Nephron (organoid): ENCODE measurements at regions not wholly inside any gene's neighbourhood (a gene's known extent, or its start where the extent isn't known, plus 50 kb on each side); places are given as distances from the start of the nearest gene placed in this dataset.

Experiments
- H3K27ac Mint-ChIP-seq, 3 experiments: 2 replicates each; pipeline ENCODE4 v1.8.0; 2020; ENCODE audit warnings: mixed read lengths in 3 of 3, mild to moderate bottlenecking in 2 of 3, moderate library complexity in 1 of 3
- H3K27me3 Mint-ChIP-seq: 2 replicates; pipeline ENCODE4 v1.8.0; 2021; ENCODE audit warnings: low read depth, mild to moderate bottlenecking, moderate library complexity, mixed read lengths
- H3K36me3 Mint-ChIP-seq: 2 replicates; pipeline ENCODE4 v1.8.0; 2020; ENCODE audit warnings: low read depth, mixed read lengths
- H3K4me1 Mint-ChIP-seq: 2 replicates; pipeline ENCODE4 v1.8.0; 2020; ENCODE audit warnings: mixed read lengths
- H3K4me3 Mint-ChIP-seq, 3 experiments: 2 replicates each; pipeline ENCODE4 v1.8.0; 2020; ENCODE audit warnings: mild to moderate bottlenecking in 3 of 3, mixed read lengths in 3 of 3, moderate library complexity in 2 of 3
- H3K9me3 Mint-ChIP-seq: 2 replicates; pipeline ENCODE4 v1.8.0; 2020; ENCODE audit warnings: mixed read lengths
- CTCF ChIP-seq, 3 experiments: fragments of 200-600 bp; sonication (generic); IDR thresholded peaks; one replicate each; pipeline ENCODE4 v1.5.0; 2021; ENCODE audit warnings: antibody characterized with exemption in 3 of 3; ENCODE audit not compliant: unreplicated experiment in 3 of 3

GRCh38 chr5:175230299-175230698 is 213.7 kb downstream of the DRD1 start:
- no peaks in the 10 kb centered on the region for H3K9me3 Mint-ChIP-seq
- no peak for TF ChIP-seq CTCF (IDR thresholded peaks at IDR 0.05; ENCODE audit: unreplicated experiment in 3 of 3)
- H3K27me3 Mint-ChIP-seq: peaks cover 26% of the 10 kb centered on the region

DNA sequence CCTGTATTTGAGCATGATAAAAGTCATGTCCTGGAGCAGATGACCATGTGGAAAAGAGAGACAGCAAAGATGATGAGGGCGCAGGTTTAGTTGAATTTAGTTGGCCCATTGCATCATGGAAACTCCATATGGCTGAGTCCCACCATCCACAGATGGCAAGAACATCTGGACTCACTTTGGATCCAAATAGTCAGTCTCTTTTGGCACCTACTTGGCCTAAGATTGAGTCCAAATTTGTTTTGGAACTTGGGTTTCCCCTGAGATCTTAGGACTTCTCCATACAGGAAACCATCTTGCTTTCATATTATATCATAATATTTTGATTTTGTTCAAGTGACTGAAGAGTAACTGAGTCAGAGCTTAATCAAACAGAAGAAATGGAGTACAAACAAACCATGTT is 217.5 kb downstream of the DRD1 start:
- H3K4me1 Mint-ChIP-seq: peaks cover 11% of the 10 kb centered on the region
- no peaks in the 10 kb centered on the region for H3K36me3 Mint-ChIP-seq
- peaks cover 23% of the 10 kb centered on the region for H3K27me3 Mint-ChIP-seq
- H3K9me3 Mint-ChIP-seq: no peaks in the 10 kb centered on the region
- H3K4me3 Mint-ChIP-seq: no peak overlapping the region
- H3K27ac Mint-ChIP-seq: no peak overlapping the region
- TF ChIP-seq CTCF (IDR thresholded peaks at IDR 0.05; ENCODE audit: unreplicated experiment in 3 of 3): no peak

More at GRCh38 chr5:175230299-175230698, 213.7 kb downstream of the DRD1 start:
- Mint-ChIP-seq H3K4me3 (no peak overlapping the region), H3K4me1 (peaks cover 5% of the 10 kb centered on the region), H3K27ac (no peak overlapping the region), H3K36me3 (no peaks in the 10 kb centered on the region)

DNA sequence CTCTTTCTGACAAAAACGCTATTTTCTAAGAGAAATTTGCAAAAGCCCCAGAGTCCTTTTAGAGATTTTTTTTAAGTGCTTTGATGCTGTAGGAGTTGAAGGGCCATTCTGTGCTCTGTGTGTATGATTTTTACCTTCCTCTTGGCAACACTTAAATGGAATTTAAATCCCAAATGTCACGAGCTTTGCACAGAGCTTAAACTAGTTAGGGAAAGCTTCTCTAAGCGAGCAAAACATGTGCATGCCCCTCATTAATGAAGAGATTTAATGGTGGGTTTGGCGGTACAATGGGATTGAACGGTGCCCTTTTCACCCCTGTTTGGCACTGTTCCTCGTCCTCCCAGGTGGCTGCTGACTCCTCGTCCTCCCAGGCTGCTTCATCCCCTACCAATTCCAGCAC is 220.7 kb downstream of the DRD1 start:
- Mint-ChIP-seq H3K4me3 (no peak overlapping the region), H3K27ac (peak overlapping the region; percentile 6 to 52 (median 22)), H3K27me3 (peaks cover 20% of the 10 kb centered on the region), H3K9me3 (no peaks in the 10 kb centered on the region), H3K4me1 (peaks cover 31% of the 10 kb centered on the region), H3K36me3 (no peaks in the 10 kb centered on the region)
- TF ChIP-seq CTCF (IDR thresholded peaks at IDR 0.05; ENCODE audit: unreplicated experiment in 3 of 3): no peak

- H3K9me3 Mint-ChIP-seq: no peaks in the 10 kb centered on the region
- no peak for TF ChIP-seq CTCF (IDR thresholded peaks at IDR 0.05; ENCODE audit: unreplicated experiment in 3 of 3)
- H3K27ac Mint-ChIP-seq: no peak overlapping the region
- H3K4me3 Mint-ChIP-seq: no peak overlapping the region
- peaks cover 25% of the 10 kb centered on the region for H3K27me3 Mint-ChIP-seq
- H3K4me1 Mint-ChIP-seq: peaks cover 31% of the 10 kb centered on the region
- H3K36me3 Mint-ChIP-seq: no peaks in the 10 kb centered on the region
Measured at GRCh38 chr5:175222621-175223020, 221.4 kb downstream of the DRD1 start.

DNA sequence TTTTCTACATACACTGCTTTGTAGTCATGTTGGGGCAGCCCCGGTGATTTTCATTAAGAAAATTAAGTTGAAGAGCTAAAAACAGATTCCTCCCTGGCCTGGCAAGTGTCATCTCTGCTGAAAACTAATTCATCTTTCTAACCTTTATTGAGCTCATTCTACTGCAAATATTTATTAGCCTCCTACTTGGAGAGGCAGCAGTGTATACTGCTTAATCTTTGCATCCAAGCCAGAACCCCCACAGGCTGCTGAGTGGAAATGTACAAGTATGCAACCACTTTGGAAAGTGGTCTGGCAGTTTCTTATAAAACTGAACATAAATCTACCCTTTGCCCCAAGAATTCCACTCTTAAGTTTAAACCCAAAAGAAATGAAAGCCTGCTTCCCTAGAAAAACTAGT is 223.4 kb downstream of the DRD1 start:
- peaks cover 41% of the 10 kb centered on the region for H3K4me1 Mint-ChIP-seq
- H3K36me3 Mint-ChIP-seq: no peaks in the 10 kb centered on the region
- no peaks in the 10 kb centered on the region for H3K9me3 Mint-ChIP-seq
- no peak for TF ChIP-seq CTCF (IDR thresholded peaks at IDR 0.05; ENCODE audit: unreplicated experiment in 3 of 3)
- H3K27ac Mint-ChIP-seq: peak overlapping the region; percentile 12 to 72 (median 54)
- peak overlapping the region in 1 of 3 experiments; percentile 5 for H3K4me3 Mint-ChIP-seq
- H3K27me3 Mint-ChIP-seq: peaks cover 30% of the 10 kb centered on the region

DNA sequence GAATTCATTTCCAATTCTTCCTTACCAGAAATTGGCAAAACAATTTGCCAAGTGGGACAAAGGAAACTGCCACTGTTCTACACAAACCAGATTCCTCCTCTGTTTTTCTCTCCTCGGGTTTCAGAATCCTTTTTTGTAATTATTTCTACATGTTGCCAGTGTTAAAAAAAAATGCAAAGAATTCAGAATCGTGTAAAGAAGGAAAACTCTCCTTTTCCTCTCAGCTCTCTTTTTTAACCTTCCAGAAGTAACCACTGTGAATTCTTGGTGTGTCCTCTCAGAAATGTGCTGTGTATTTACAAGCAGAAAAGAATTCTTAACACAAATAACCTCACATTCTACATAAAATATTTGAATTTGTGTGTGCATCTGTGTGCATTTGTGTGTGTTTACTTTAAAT is 224.6 kb downstream of the DRD1 start:
- no peaks in the 10 kb centered on the region for H3K36me3 Mint-ChIP-seq
- H3K9me3 Mint-ChIP-seq: no peaks in the 10 kb centered on the region
- TF ChIP-seq CTCF (IDR thresholded peaks at IDR 0.05; ENCODE audit: unreplicated experiment in 3 of 3): no peak
- H3K27ac Mint-ChIP-seq: peak overlapping the region in 1 of 3 experiments; percentile 72
- H3K27me3 Mint-ChIP-seq: peaks cover 27% of the 10 kb centered on the region
- no peak overlapping the region for H3K4me3 Mint-ChIP-seq
- peaks cover 41% of the 10 kb centered on the region for H3K4me1 Mint-ChIP-seq
